IMR-90 (cell line): ENCODE measurements at regions not wholly inside any gene's neighbourhood (a gene's known extent, or its start where the extent isn't known, plus 50 kb on each side); places are given as distances from the start of the nearest gene placed in this dataset.

Source experiments
- ATAC-seq: fragments of 200-7000 bp; cut with Tn5 transposase; 2 replicates; pipeline ENCODE4 v1.9.1; 2020; ENCODE audit warnings: low read depth, mild to moderate bottlenecking, moderate library complexity
- BruUV-seq: library from RNA; stranded (reverse); fragments of 400-500 nt; replicated peaks from 2 replicates; lab custom pipeline; 2021; lab: Mats Ljungman, UMichigan
- CTCF ChIA-PET: fragments of 300-600 bp; formaldehyde crosslinking; extraction: SDS; loops from one replicate; lab custom pipeline; 2021; ENCODE audit warnings: antibody characterized with exemption; lab: Yijun Ruan, JAX
- POLR2A ChIA-PET: fragments of 300-600 bp; sonication (Branson Sonifier 250); formaldehyde crosslinking; loops from one replicate; lab custom pipeline; 2022; ENCODE audit warnings: antibody characterized with exemption; ENCODE audit not compliant: unreplicated experiment; lab: Charles Lee
- DNase-seq: peaks from one replicate; pipeline ENCODE4 v3.0.0; 2013
- H2AFZ ChIP-seq: replicated peaks from 2 replicates; pipeline ENCODE3; 2013; ENCODE audit warnings: low read length, mild to moderate bottlenecking; ENCODE audit not compliant: poor library complexity
- H2AK5ac ChIP-seq: 2 replicates; pipeline ENCODE4 v1.6.1; 2013; ENCODE audit warnings: low read depth, low read length, inconsistent platforms
- H2AK9ac ChIP-seq: replicated peaks from 2 replicates; pipeline ENCODE3; 2013; ENCODE audit warnings: mild to moderate bottlenecking, low read depth, low read length, moderate library complexity; ENCODE audit not compliant: poor library complexity
- H2BK120ac ChIP-seq: 2 replicates; pipeline ENCODE4 v1.6.1; 2013; ENCODE audit warnings: low read depth, low read length, inconsistent platforms
- H2BK15ac ChIP-seq: 3 replicates; pipeline ENCODE4 v1.6.1; 2013; ENCODE audit warnings: low read depth, low read length, inconsistent platforms
- H2BK20ac ChIP-seq: 2 replicates; pipeline ENCODE4 v1.6.1; 2013; ENCODE audit warnings: low read depth, mild to moderate bottlenecking, inconsistent platforms, low read length, moderate library complexity
- H2BK5ac ChIP-seq: 2 replicates; pipeline ENCODE4 v1.6.1; 2013; ENCODE audit warnings: mild to moderate bottlenecking, low read depth, low read length, inconsistent platforms; ENCODE audit not compliant: poor library complexity, severe bottlenecking
- H3K14ac ChIP-seq: replicated peaks from 2 replicates; pipeline ENCODE4 v1.6.1; 2013; ENCODE audit warnings: low read depth, low read length, inconsistent platforms
- H3K18ac ChIP-seq: 2 replicates; pipeline ENCODE4 v1.6.1; 2013; ENCODE audit warnings: low read depth, low read length, control low read depth
- H3K23ac ChIP-seq: 2 replicates; pipeline ENCODE4 v1.6.1; 2013; ENCODE audit warnings: low read depth, low read length, inconsistent platforms
- H3K27ac ChIP-seq: 2 replicates; pipeline ENCODE4 v1.5.1; 2013; ENCODE audit warnings: mild to moderate bottlenecking, control low read depth, low read length; ENCODE audit not compliant: insufficient read depth
- H3K27me3 ChIP-seq: 2 replicates; pipeline ENCODE4 v1.6.1; 2013; ENCODE audit warnings: low read length; ENCODE audit not compliant: control insufficient read depth, insufficient read depth
- H3K36me3 ChIP-seq: 2 replicates; pipeline ENCODE4 v1.6.1; 2013; ENCODE audit warnings: low read length, mixed read lengths; ENCODE audit not compliant: control insufficient read depth, insufficient read depth
- H3K4ac ChIP-seq: 2 replicates; pipeline ENCODE4 v1.6.1; 2013; ENCODE audit warnings: low read depth, low read length, inconsistent platforms
- H3K4me1 ChIP-seq: 2 replicates; pipeline ENCODE4 v1.6.1; 2013; ENCODE audit warnings: low read length, mixed read lengths; ENCODE audit not compliant: control insufficient read depth, insufficient read depth
- H3K4me2 ChIP-seq: 2 replicates; pipeline ENCODE4 v1.6.1; 2013; ENCODE audit warnings: low read depth, mild to moderate bottlenecking, control low read depth, low read length, moderate library complexity
- H3K4me3 ChIP-seq: 2 replicates; pipeline ENCODE4 v1.5.1; 2013; ENCODE audit warnings: low read depth, mild to moderate bottlenecking, control low read depth, low read length, moderate library complexity; ENCODE audit not compliant: insufficient read depth
- H3K56ac ChIP-seq: 2 replicates; pipeline ENCODE4 v1.6.1; 2013; ENCODE audit warnings: low read length, inconsistent platforms; ENCODE audit not compliant: insufficient read depth; ENCODE audit errors: extremely low read depth
- H3K79me1 ChIP-seq, 2 experiments: 2 replicates each; pipeline ENCODE4 v1.6.1; 2013; ENCODE audit warnings: low read length in 2 of 2, inconsistent platforms in 1 of 2, low read depth in 1 of 2
- H3K9ac ChIP-seq: 2 replicates; pipeline ENCODE4 v1.6.1; 2013; ENCODE audit warnings: low read depth, low read length, control low read depth
- H3K9me1 ChIP-seq: 2 replicates; pipeline ENCODE4 v1.6.1; 2013; ENCODE audit warnings: low read length, inconsistent platforms; ENCODE audit not compliant: insufficient read depth
- H3K9me3 ChIP-seq: 2 replicates; pipeline ENCODE4 v1.6.1; 2013; ENCODE audit warnings: low read length; ENCODE audit not compliant: control insufficient read depth, insufficient read depth
- H4K20me1 ChIP-seq: 2 replicates; pipeline ENCODE4 v1.6.1; 2013; ENCODE audit warnings: low read length, inconsistent platforms; ENCODE audit not compliant: insufficient read depth
- H4K5ac ChIP-seq: 2 replicates; pipeline ENCODE4 v1.6.1; 2013; ENCODE audit warnings: mild to moderate bottlenecking, low read depth, low read length, control low read depth
- H4K8ac ChIP-seq, 2 experiments: 2 replicates each; pipeline ENCODE4 v1.6.1; 2013; ENCODE audit warnings: low read depth in 2 of 2, low read length in 2 of 2, control low read depth in 1 of 2, inconsistent platforms in 1 of 2
- H4K91ac ChIP-seq: 2 replicates; pipeline ENCODE4 v1.6.1; 2013; ENCODE audit warnings: low read depth, low read length, inconsistent platforms; ENCODE audit not compliant: insufficient read depth
- BHLHE40 ChIP-seq: fragments of 150-350 bp; IDR thresholded peaks from 2 replicates; pipeline ENCODE4 v1.6.1; 2016; ENCODE audit warnings: mild to moderate bottlenecking, low read depth, low read length
- FOS ChIP-seq: fragments of 150-350 bp; IDR thresholded peaks from 2 replicates; pipeline ENCODE4 v1.6.1; 2016; ENCODE audit warnings: low read depth, low read length
- MAZ ChIP-seq: IDR thresholded peaks from 2 replicates; pipeline ENCODE4 v1.6.1; 2012; ENCODE audit warnings: low read depth, mild to moderate bottlenecking, low read length, improper control_type of control experiment, moderate library complexity, borderline replicate concordance
- MXI1 ChIP-seq: IDR thresholded peaks from 2 replicates; pipeline ENCODE4 v1.6.1; 2012; ENCODE audit warnings: low read depth, mild to moderate bottlenecking, low read length, moderate library complexity, borderline replicate concordance
- NFE2L2 ChIP-seq: fragments of 150-350 bp; IDR thresholded peaks from 2 replicates; pipeline ENCODE4 v1.6.1; 2016; ENCODE audit warnings: low read depth, mild to moderate bottlenecking, low read length
- USF2 ChIP-seq: fragments of 150-350 bp; IDR thresholded peaks from 2 replicates; pipeline ENCODE4 v1.6.1; 2017; ENCODE audit warnings: mild to moderate bottlenecking, antibody characterized with exemption, low read length, low read depth
- WGBS, 2 experiments: methylation state at CpG; one replicate each; pipeline versions ENCODE4 v1.1.5 to v1.1.7; 2013; ENCODE audit warnings: missing lambda C conversion rate in 2 of 2; ENCODE audit not compliant: insufficient read length in 1 of 2; ENCODE audit errors: extremely low coverage in 2 of 2; 5-methylcytosine and 5-hydroxymethylcytosine counted together
- dilution Hi-C: fragments of 300-500 bp; cut with HindIII; formaldehyde crosslinking; loops from one replicate; pipeline ENCODE4 v1.14.3; 2018; ENCODE audit warnings: low sequenced_read_pairs; ENCODE audit not compliant: unreplicated experiment
- in situ Hi-C: fragments of 300-500 bp; cut with MboI; formaldehyde crosslinking; loops from 3 replicates; pipeline ENCODE4 v1.14.3; 2019; ENCODE audit warnings: low sequenced_read_pairs, inconsistent platforms, mixed read lengths
- intact Hi-C: fragments of 100-400 bp; cut with micrococcal nuclease; formaldehyde crosslinking; loops from 2 replicates; pipeline ENCODE4 v1.10.0; 2022

- Histone ChIP-seq H3K27ac (no peak overlapping the region), H3K9me3 (peaks cover 9% of the 10 kb centered on the region), H2BK5ac (no peak overlapping the region), H2AK9ac (no peak overlapping the region), H3K4me3 (no peak overlapping the region), H4K20me1 (no peaks in the 10 kb centered on the region), H3K4me2 (no peak overlapping the region), H3K4me1 (no peaks in the 10 kb centered on the region), H3K9me1 (no peaks in the 10 kb centered on the region), H3K56ac (no peak overlapping the region), H2BK15ac (no peak overlapping the region), H4K5ac (no peak overlapping the region), H4K8ac (no peak overlapping the region), H3K4ac (no peak overlapping the region), H2AFZ (no peak overlapping the region), H3K18ac (no peak overlapping the region), H3K27me3 (no peaks in the 10 kb centered on the region), H3K23ac (no peak overlapping the region), H2BK120ac (no peak overlapping the region), H2BK20ac (no peak overlapping the region), H2AK5ac (no peak overlapping the region), H3K79me1 (no peaks in the 10 kb centered on the region), H3K14ac (no peak overlapping the region), H3K36me3 (no peaks in the 10 kb centered on the region), H4K91ac (no peak overlapping the region), H3K9ac (no peak overlapping the region)
- DNase-seq (no peak), ATAC-seq (no peak)
- CTCF ChIA-PET: no interaction called here
- 39% methylated on average over 2 of the region's 5 CpGs; no CpG with 5 or more reads in 1 of the 2 experiments for WGBS, 2 experiments
- no TSS peak for BruUV-seq
- dilution Hi-C loops: no loop called here
- intact Hi-C loops: no loop called here
- in situ Hi-C loops: no loop called here
- POLR2A ChIA-PET: interaction anchor here (0.6 kb wide), 1 partner anchor 11 kb away, joined by 4 read pairs; no protein-coding TSS in a partner anchor
- TF ChIP-seq NFE2L2 (no peak), USF2 (no peak), FOS (no peak), MAZ (no peak), MXI1 (no peak), BHLHE40 (no peak)
Observed at GRCh38 chr1:5108740-5109139, 454.3 kb downstream of the AJAP1 start.
